SK-N-MC (cell line): ENCODE measurements at regions not wholly inside any gene's neighbourhood (a gene's known extent, or its start where the extent isn't known, plus 50 kb on each side); places are given as distances from the start of the nearest gene placed in this dataset.

ENCODE experiments used
- DNase-seq: peaks from one replicate; pipeline ENCODE4 v3.0.0-alpha.2; 2011; ENCODE audit warnings: low read depth, low spot score
- H3K27ac ChIP-seq: fragments of 200-600 bp; sonication (generic); 2 replicates; pipeline ENCODE4 v1.5.1; 2016; ENCODE audit warnings: mixed run types
- H3K36me3 ChIP-seq: fragments of 200-600 bp; sonication (generic); 2 replicates; pipeline ENCODE4 v1.6.1; 2017; ENCODE audit warnings: antibody characterized with exemption, low read length, mixed read lengths; ENCODE audit not compliant: insufficient read depth
- H3K4me3 ChIP-seq: fragments of 200-600 bp; sonication (generic); 2 replicates; pipeline ENCODE4 v1.5.1; 2016
- H3K9ac ChIP-seq: fragments of 200-600 bp; sonication (generic); 2 replicates; pipeline ENCODE4 v1.8.0; 2017; ENCODE audit warnings: mixed run types, mixed read lengths; ENCODE audit not compliant: insufficient read length
- H3K9me3 ChIP-seq: fragments of 200-600 bp; sonication (generic); 2 replicates; pipeline ENCODE4 v1.6.1; 2017; ENCODE audit warnings: low read depth, mild to moderate bottlenecking, antibody characterized with exemption, low read length, moderate library complexity, mixed read lengths
- EZH2 ChIP-seq: fragments of 200-600 bp; sonication (generic); IDR thresholded peaks from one replicate; pipeline ENCODE4 v1.6.1; 2017; ENCODE audit warnings: antibody characterized with exemption
- FOXP2 ChIP-seq: optimal IDR thresholded peaks from 2 replicates; pipeline ENCODE3; 2011; ENCODE audit warnings: mild to moderate bottlenecking, moderate library complexity; ENCODE audit not compliant: insufficient read depth; ENCODE audit errors: extremely low read length, control extremely low read depth
- POLR2AphosphoS5 ChIP-seq: IDR thresholded peaks from 2 replicates; pipeline ENCODE4 v1.6.1; 2012; ENCODE audit warnings: mild to moderate bottlenecking, low read depth, low read length, borderline replicate concordance

GRCh38 chr20:10739566-10739965, 65.8 kb upstream of the JAG1 start:
- TF ChIP-seq EZH2: no peak
- no peak for TF ChIP-seq FOXP2
- TF ChIP-seq POLR2AphosphoS5: no peak
- Histone ChIP-seq H3K27ac (no peak overlapping the region), H3K9me3 (no peaks in the 10 kb centered on the region), H3K4me3 (no peak overlapping the region), H3K9ac (no peak overlapping the region), H3K36me3 (no peaks in the 10 kb centered on the region)
- no peak for DNase-seq

GRCh38 chr20:10741060-10741459, 67.3 kb upstream of the JAG1 start:
- no peaks in the 10 kb centered on the region for H3K36me3 ChIP-seq
- H3K9me3 ChIP-seq: no peaks in the 10 kb centered on the region
- H3K9ac ChIP-seq: no peak overlapping the region
- DNase-seq: no peak
- H3K4me3 ChIP-seq: no peak overlapping the region
- H3K27ac ChIP-seq: no peak overlapping the region
- TF ChIP-seq POLR2AphosphoS5 (no peak), EZH2 (no peak), FOXP2 (no peak)

DNA sequence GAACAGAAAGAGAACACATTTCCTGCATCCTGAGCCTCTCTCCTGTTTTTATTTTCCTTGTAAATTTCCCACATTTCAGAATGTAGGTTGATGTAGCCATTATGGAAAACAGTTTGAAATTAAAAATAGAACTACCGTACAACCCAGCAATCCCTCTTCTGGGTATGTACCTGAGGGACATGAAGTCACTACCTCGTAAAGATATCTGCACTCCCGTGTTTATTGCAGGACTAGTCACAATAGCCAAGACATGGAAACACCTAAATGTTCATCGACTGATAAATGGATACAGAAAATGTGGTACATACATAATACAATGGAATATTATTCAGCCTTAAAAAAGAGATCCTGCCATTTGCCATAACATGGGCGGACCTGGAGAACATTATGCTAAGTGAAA, 72.0 kb upstream of the JAG1 start:
- Histone ChIP-seq H3K9me3 (no peaks in the 10 kb centered on the region), H3K36me3 (no peaks in the 10 kb centered on the region), H3K27ac (no peak overlapping the region), H3K4me3 (no peak overlapping the region), H3K9ac (no peak overlapping the region)
- TF ChIP-seq FOXP2 (no peak), POLR2AphosphoS5 (no peak), EZH2 (no peak)
- DNase-seq: no peak

DNA sequence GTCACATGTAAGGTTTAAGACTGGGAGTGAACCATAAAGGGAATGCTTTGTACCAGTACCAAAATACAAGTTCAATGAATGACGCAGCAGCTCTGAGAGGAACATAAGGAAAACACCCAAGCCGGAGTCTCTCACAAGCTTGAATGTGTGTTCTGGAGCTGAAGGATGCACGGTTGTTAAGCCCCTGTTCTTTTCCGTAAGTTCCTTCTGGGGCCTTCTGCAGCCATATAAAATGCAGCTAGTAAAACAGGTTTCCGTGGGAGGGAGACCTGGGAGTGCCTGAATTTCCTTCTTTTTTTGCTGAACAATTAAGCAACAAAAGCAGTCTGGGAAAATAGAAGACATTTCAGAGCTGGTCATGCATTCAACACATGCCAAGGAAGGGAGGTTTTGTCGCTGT, 73.2 kb upstream of the JAG1 start:
- no peak overlapping the region for H3K9ac ChIP-seq
- no peaks in the 10 kb centered on the region for H3K36me3 ChIP-seq
- TF ChIP-seq EZH2: no peak
- TF ChIP-seq POLR2AphosphoS5: no peak
- TF ChIP-seq FOXP2: no peak
- no peak overlapping the region for H3K4me3 ChIP-seq
- H3K27ac ChIP-seq: no peak overlapping the region
- no peak for DNase-seq
- no peaks in the 10 kb centered on the region for H3K9me3 ChIP-seq

DNA sequence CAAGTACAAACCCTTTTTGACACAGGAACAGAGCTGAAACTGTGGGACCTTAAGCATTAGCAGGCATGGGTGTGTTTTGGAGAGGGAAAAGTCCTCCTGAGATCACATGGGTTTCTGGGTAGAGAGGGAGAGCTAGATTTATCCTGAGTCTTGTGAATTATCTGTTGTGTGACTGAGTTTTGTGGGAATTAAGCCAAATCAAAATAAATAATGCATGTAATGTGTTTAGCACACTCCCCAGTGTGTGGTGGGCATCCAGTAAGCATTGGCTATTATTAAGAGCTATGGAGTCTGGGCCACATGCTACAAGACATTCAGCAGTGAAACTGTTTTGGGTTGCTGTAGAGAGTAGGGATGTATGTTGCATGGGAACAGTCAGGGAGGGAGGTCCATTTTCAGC, 75.3 kb upstream of the JAG1 start:
- H3K9me3 ChIP-seq: no peaks in the 10 kb centered on the region
- TF ChIP-seq FOXP2 (no peak), POLR2AphosphoS5 (no peak), EZH2 (no peak)
- H3K36me3 ChIP-seq: no peaks in the 10 kb centered on the region
- no peak overlapping the region for H3K27ac ChIP-seq
- DNase-seq: no peak
- no peak overlapping the region for H3K4me3 ChIP-seq
- H3K9ac ChIP-seq: no peak overlapping the region

DNA sequence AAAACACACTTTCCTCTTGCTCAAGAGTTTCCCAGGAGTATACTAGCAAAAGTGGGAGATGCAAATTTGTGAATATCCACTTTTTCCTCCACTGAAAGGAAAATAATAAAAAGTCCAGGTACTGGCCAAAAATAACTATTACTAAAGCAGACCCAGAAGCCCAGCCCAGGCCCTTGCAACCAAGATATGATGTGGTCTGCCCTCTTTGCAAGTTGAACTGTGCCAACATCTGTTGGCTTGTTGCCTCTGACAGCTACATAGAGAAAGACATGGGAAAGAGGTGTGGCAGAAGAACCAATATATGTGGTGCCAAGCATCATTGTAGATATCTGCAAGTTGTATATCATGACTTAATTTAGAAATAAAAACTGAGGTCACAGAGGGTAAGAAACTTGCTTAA, 78.4 kb upstream of the JAG1 start:
- H3K4me3 ChIP-seq: no peak overlapping the region
- H3K27ac ChIP-seq: no peak overlapping the region
- DNase-seq: no peak
- no peaks in the 10 kb centered on the region for H3K9me3 ChIP-seq
- H3K36me3 ChIP-seq: no peaks in the 10 kb centered on the region
- H3K9ac ChIP-seq: no peak overlapping the region
- TF ChIP-seq FOXP2 (no peak), POLR2AphosphoS5 (no peak), EZH2 (no peak)

DNA sequence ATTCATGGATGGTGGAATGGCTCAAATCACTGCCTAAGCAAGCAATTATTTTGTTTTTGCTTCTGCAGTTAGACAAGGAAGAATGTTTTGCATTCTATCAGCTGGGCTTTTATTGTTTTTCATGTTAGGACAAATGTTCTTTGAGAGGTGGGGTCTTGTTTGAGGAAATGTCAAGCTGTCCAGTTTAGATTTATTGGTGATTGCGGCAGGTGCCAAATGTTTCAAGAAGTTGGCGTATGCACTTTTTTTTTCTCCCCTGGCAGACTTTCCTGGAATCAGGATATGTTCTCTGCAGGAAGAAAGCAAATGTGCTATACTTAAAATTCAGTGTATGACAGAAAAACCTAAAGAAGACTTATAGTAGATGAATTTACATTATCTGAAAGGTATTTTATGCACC, 81.0 kb upstream of the JAG1 start:
- no peak overlapping the region for H3K4me3 ChIP-seq
- TF ChIP-seq FOXP2 (no peak), EZH2 (no peak), POLR2AphosphoS5 (no peak)
- no peak for DNase-seq
- H3K9me3 ChIP-seq: no peaks in the 10 kb centered on the region
- no peaks in the 10 kb centered on the region for H3K36me3 ChIP-seq
- no peak overlapping the region for H3K27ac ChIP-seq
- H3K9ac ChIP-seq: no peak overlapping the region

- Histone ChIP-seq H3K9ac (no peak overlapping the region), H3K9me3 (no peaks in the 10 kb centered on the region), H3K27ac (no peak overlapping the region), H3K36me3 (no peaks in the 10 kb centered on the region), H3K4me3 (no peak overlapping the region)
- DNase-seq: no peak
- TF ChIP-seq EZH2: no peak
- no peak for TF ChIP-seq FOXP2
- no peak for TF ChIP-seq POLR2AphosphoS5
Observed at GRCh38 chr20:10758446-10758845, 84.6 kb upstream of the JAG1 start.

DNA sequence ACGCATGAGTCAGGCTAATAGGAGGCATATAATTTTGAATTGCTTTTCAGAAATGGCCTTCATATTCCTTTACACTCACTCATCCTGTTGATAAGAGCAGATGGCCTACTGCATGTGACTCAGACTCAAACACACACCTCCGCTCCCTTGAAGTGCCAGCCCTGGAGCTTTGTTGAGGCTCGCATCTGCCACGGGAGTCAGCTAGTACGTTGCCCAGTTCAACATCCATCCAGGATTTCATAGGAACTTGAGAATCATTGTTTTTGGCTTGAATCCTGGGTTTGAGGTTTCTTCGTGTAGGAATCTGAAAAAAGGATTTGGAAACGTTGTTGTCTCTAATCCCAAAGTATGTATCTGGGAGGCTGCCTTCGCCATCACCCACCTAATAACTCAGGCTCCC, 87.4 kb upstream of the JAG1 start:
- H3K27ac ChIP-seq: no peak overlapping the region
- H3K9ac ChIP-seq: no peak overlapping the region
- H3K9me3 ChIP-seq: no peaks in the 10 kb centered on the region
- H3K4me3 ChIP-seq: no peak overlapping the region
- TF ChIP-seq POLR2AphosphoS5 (no peak), EZH2 (no peak), FOXP2 (no peak)
- no peak for DNase-seq
- no peaks in the 10 kb centered on the region for H3K36me3 ChIP-seq
